CD4-positive, CD25-positive, alpha-beta regulatory T cell (primary cell): ENCODE measurements at regions not wholly inside any gene's neighbourhood (a gene's known extent, or its start where the extent isn't known, plus 50 kb on each side); places are given as distances from the start of the nearest gene placed in this dataset.
A peak's percentile ranks its signal among the peaks of the same experiment; 100 is the strongest.
"Not testable (repeated sequence)": the region's sequence is repeated elsewhere in the genome, so short reads cannot be mapped to it uniquely, and the experiment has no call there.

Experiments
- ATAC-seq, 2 donors: fragments of 150-1000 bp; cut with Tn5 transposase; one replicate each; pipeline ENCODE4 v1.10.0; 2021; ENCODE audit warnings: low read depth in 2 of 2, moderate number of reproducible peaks in 2 of 2, moderate library complexity in 1 of 2
- DNase-seq, 3 donors: peaks; one replicate each; pipeline versions ENCODE4 v3.0.0 to v3.0.0-alpha.2; 2012 to 2022; ENCODE audit warnings: mixed read lengths in 1 of 3
- H3K27ac ChIP-seq: one replicate; pipeline ENCODE4 v1.7.0; 2013; ENCODE audit warnings: mild to moderate bottlenecking, low read length; ENCODE audit not compliant: insufficient read depth, poor library complexity, severe bottlenecking
- H3K27me3 ChIP-seq: one replicate; pipeline ENCODE4 v1.7.0; 2013; ENCODE audit warnings: low read length; ENCODE audit not compliant: control insufficient read depth, insufficient read depth
- H3K36me3 ChIP-seq: one replicate; pipeline ENCODE4 v1.7.0; 2013; ENCODE audit warnings: mild to moderate bottlenecking, low read length, moderate library complexity; ENCODE audit not compliant: control insufficient read depth, insufficient read depth
- H3K4me1 ChIP-seq: 2 replicates; pipeline ENCODE4 v1.7.0; 2013; ENCODE audit warnings: mild to moderate bottlenecking, low read length; ENCODE audit not compliant: insufficient read depth, control insufficient read depth, poor library complexity, severe bottlenecking
- H3K4me3 ChIP-seq: one replicate; pipeline ENCODE4 v1.7.0; 2013; ENCODE audit warnings: low read depth, mild to moderate bottlenecking, low read length, moderate library complexity
- H3K9me3 ChIP-seq, 2 experiments: 1 replicate in 1 of 2; 2 replicates in 1 of 2; pipeline ENCODE4 v1.7.0; 2013; ENCODE audit warnings: low read length in 2 of 2, mild to moderate bottlenecking in 1 of 2, moderate library complexity in 1 of 2; ENCODE audit not compliant: control insufficient read depth in 2 of 2
- H3K27ac Mint-ChIP-seq, 3 donors: one replicate each; pipeline ENCODE4 v1.8.0; 2020 to 2022; ENCODE audit warnings: mild to moderate bottlenecking in 3 of 3, mixed read lengths in 3 of 3, moderate library complexity in 2 of 3
- H3K27me3 Mint-ChIP-seq: one replicate; pipeline ENCODE4 v1.8.0; 2022; ENCODE audit warnings: mild to moderate bottlenecking, mixed read lengths
- H3K36me3 Mint-ChIP-seq: one replicate; pipeline ENCODE4 v1.8.0; 2020; ENCODE audit warnings: mixed read lengths
- H3K4me1 Mint-ChIP-seq, 4 donors: one replicate each; pipeline ENCODE4 v1.8.0; 2020 to 2022; ENCODE audit warnings: mixed read lengths in 4 of 4, mild to moderate bottlenecking in 1 of 4
- H3K4me3 Mint-ChIP-seq, 4 donors: one replicate each; pipeline ENCODE4 v1.8.0; 2020 to 2022; ENCODE audit warnings: mild to moderate bottlenecking in 4 of 4, mixed read lengths in 4 of 4, moderate library complexity in 3 of 4
- H3K9me3 Mint-ChIP-seq, 7 donors: one replicate each; pipeline ENCODE4 v1.8.0; 2020 to 2022; ENCODE audit warnings: mixed read lengths in 7 of 7, mild to moderate bottlenecking in 3 of 7, moderate library complexity in 2 of 7

- not testable (repeated sequence) for H3K27ac Mint-ChIP-seq, H3K27me3 ChIP-seq, ATAC-seq, H3K4me1 ChIP-seq, H3K27ac ChIP-seq, H3K4me3 Mint-ChIP-seq, H3K9me3 Mint-ChIP-seq, H3K36me3 Mint-ChIP-seq, H3K4me1 Mint-ChIP-seq, H3K9me3 ChIP-seq, H3K4me3 ChIP-seq, DNase-seq, H3K27me3 Mint-ChIP-seq, H3K36me3 ChIP-seq
Measured at GRCh38 chr17:30724034-30724650, 100.3 kb downstream of the CRLF3 start.

GRCh38 chr17:30722114-30722780, 102.2 kb downstream of the CRLF3 start:
- not testable (repeated sequence) for ATAC-seq, H3K27me3 Mint-ChIP-seq, H3K36me3 Mint-ChIP-seq, H3K9me3 Mint-ChIP-seq, H3K4me1 Mint-ChIP-seq, H3K4me1 ChIP-seq, H3K27ac ChIP-seq, H3K27me3 ChIP-seq, H3K4me3 Mint-ChIP-seq, DNase-seq, H3K9me3 ChIP-seq, H3K27ac Mint-ChIP-seq, H3K36me3 ChIP-seq, H3K4me3 ChIP-seq

GRCh38 chr17:30720971-30721370, 103.5 kb downstream of the CRLF3 start:
- not testable (repeated sequence) for H3K27me3 ChIP-seq, H3K4me1 Mint-ChIP-seq, H3K36me3 ChIP-seq, H3K9me3 Mint-ChIP-seq, ATAC-seq, H3K27me3 Mint-ChIP-seq, H3K27ac ChIP-seq, H3K27ac Mint-ChIP-seq, H3K9me3 ChIP-seq, H3K4me3 ChIP-seq, H3K36me3 Mint-ChIP-seq, H3K4me1 ChIP-seq, DNase-seq, H3K4me3 Mint-ChIP-seq

- DNase-seq (no peak), ATAC-seq (no peak)
- no peak overlapping the region for H3K27ac ChIP-seq
- no peaks in the 10 kb centered on the region for H3K4me1 ChIP-seq
- no peaks in the 10 kb centered on the region for H3K27me3 ChIP-seq
- no peak overlapping the region for H3K4me3 ChIP-seq
- Mint-ChIP-seq H3K36me3 (no peaks in the 10 kb centered on the region), H3K27me3 (peaks cover 3% of the 10 kb centered on the region), H3K27ac (no peak overlapping the region), H3K4me1 (peaks cover 0 to 7% (median 4%) of the 10 kb centered on the region in 4 donors), H3K4me3 (no peak overlapping the region), H3K9me3 (peaks cover 0 to 6% (median 0%) of the 10 kb centered on the region in 7 donors)
- H3K9me3 ChIP-seq: no peaks in the 10 kb centered on the region
- no peaks in the 10 kb centered on the region for H3K36me3 ChIP-seq
Measured at GRCh38 chr17:30720013-30720471, 104.5 kb downstream of the CRLF3 start.

GRCh38 chr17:30719131-30719973, 105.1 kb downstream of the CRLF3 start:
- peak; percentile 59 to 81 (median 65) for DNase-seq
- Mint-ChIP-seq H3K4me3 (peak overlapping the region in 1 of 4 donors; percentile 39), H3K27ac (peak overlapping the region in 1 of 3 donors; percentile 30)
- not testable (repeated sequence) for H3K9me3 ChIP-seq, H3K27ac ChIP-seq, H3K4me1 ChIP-seq, H3K27me3 Mint-ChIP-seq, H3K36me3 Mint-ChIP-seq, H3K27me3 ChIP-seq, H3K36me3 ChIP-seq, H3K4me3 ChIP-seq, H3K9me3 Mint-ChIP-seq, H3K4me1 Mint-ChIP-seq
- peak; percentile 76 to 83 for ATAC-seq

DNA sequence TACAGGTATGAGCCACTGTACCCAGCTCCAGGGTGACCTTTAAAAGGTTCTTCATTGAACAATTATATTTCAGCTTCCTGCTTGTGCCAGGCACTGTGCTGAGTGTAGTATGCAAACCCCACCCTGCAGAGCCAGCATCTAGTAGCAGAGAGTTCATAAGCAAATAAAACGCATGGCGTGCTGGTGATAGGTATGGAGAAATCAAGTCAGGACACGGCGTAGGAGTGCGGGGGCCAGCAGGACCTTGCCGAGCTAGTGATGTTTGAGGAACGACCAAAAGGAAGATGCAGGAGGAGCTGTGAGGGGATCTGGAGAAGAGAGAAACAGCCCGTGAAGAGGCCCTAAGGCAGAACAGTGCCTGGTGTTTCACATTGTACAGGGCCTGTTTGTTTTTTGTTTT, 105.8 kb downstream of the CRLF3 start:
- not testable (repeated sequence) for DNase-seq, ATAC-seq, H3K4me3 ChIP-seq

GRCh38 chr17:30718099-30718447, 106.4 kb downstream of the CRLF3 start:
- H3K27ac ChIP-seq, H3K27me3 ChIP-seq, DNase-seq, H3K4me3 ChIP-seq, H3K27ac Mint-ChIP-seq, ATAC-seq, H3K9me3 Mint-ChIP-seq, H3K9me3 ChIP-seq, H3K36me3 ChIP-seq, H3K4me3 Mint-ChIP-seq, H3K4me1 Mint-ChIP-seq, H3K36me3 Mint-ChIP-seq, H3K4me1 ChIP-seq: not testable (repeated sequence)
- H3K27me3 Mint-ChIP-seq: peaks cover 11% of the 10 kb centered on the region

More for the DNA sequence above, 105.8 kb downstream of the CRLF3 start:
- not testable (repeated sequence) for H3K36me3 ChIP-seq, H3K27me3 ChIP-seq, H3K27ac ChIP-seq, H3K9me3 Mint-ChIP-seq, H3K27ac Mint-ChIP-seq, H3K36me3 Mint-ChIP-seq, H3K4me1 Mint-ChIP-seq, H3K27me3 Mint-ChIP-seq, H3K4me1 ChIP-seq, H3K9me3 ChIP-seq
- H3K4me3 Mint-ChIP-seq: peak overlapping the region in 1 of 4 donors; percentile 27
